ENCODE measurements at regions not wholly inside any gene's neighbourhood (a gene's known extent, or its start where the extent isn't known, plus 50 kb on each side); places are given as distances from the start of the nearest gene placed in this dataset.
"Not testable (repeated sequence)": the region's sequence is repeated elsewhere in the genome, so short reads cannot be mapped to it uniquely, and the experiment has no call there.

DNA sequence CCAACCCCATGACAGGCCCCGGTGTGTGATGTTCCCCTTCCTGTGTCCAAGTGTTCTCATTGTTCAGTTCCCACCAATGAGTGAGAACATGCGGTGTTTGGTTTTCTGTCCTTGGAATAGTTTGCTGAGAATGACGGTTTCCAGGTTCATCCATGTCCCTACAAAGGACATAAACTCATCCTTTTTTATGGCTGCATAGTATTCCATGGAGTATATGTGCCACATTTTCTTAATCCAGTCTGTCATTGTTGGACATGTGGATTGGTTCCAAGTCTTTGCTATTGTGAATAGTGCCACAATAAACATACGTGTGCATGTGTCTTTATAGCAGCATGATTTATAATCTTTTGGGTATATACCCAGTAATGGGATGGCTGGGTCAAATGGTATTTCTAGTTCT, 293.1 kb downstream of the GATA3 start:
- H3K9me3 Mint-ChIP-seq; H3K4me3 Mint-ChIP-seq; H3K4me1 Mint-ChIP-seq (ENCODE audit: low read depth); intact Hi-C loops (cut with micrococcal nuclease); H3K36me3 Mint-ChIP-seq (ENCODE audit: low read depth); H3K27me3 Mint-ChIP-seq; H3K27ac Mint-ChIP-seq: not testable (repeated sequence)

DNA sequence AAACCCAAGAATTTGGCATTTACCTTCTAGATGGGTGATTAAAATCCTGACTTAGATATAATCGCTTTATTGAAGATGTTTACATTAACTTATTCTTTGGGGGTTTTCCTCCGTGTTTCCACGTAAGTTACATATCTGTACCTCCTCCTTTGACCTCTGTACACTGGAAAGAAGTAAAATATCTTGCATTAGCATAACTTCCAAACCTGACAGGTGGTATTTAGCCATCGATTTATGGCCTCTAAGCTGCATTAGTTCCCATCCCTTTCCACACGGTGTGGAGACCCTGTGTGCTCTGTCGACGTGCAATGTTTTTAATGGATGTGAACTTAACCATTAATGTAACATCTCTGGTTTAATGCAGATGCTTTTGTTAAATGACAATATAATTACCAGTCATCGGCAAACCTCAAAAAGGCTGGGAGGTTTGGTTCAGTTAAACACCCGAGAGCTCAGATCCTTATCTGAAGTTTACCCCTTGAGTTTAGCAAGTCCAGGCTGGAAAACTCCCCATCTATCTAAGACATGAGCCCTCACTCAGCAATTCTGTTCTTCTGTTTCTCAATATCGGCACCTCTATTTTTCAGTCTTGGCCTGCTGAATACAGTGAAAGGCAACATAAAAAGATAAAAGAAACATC, 295.2 kb downstream of the GATA3 start:
- Mint-ChIP-seq H3K36me3 (ENCODE audit: low read depth) (no peaks in the 10 kb centered on the region), H3K4me3 (no peak overlapping the region)

DNA sequence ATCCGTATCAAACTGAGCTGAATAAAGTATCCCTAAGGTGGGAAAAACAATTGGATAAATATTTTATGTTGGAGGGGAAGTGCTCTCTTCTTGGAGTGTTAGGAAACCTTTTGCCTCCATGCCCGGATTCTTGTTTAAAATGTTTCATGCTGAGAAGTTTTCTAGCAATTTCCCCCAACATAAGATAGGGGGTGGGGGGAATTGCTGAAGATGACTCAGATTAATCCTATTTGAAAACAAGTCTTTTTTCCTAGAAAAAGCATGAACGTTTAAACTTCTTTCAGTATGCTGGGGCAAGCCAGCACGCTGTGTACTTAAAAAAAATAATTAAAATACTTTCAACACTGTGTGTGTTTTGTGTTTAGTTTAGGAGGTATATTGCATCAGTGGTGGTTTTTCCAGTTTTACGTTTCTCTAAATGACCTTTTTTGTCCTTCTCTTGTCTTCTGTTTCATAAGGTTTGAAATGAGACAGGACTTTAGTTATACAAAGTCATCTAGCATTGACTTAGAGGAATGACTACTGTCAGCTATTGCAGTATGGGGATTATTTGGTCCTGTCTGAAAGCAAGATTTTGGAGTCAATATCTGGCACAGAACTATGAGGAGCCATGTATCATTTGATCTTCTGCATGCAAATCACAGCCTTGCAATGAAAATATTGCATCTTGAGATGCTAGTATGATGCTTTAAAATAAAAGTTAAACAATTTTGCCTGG, 295.9 kb downstream of the GATA3 start:
- H3K36me3 Mint-ChIP-seq (ENCODE audit: low read depth) = no peaks in the 10 kb centered on the region
- no peak overlapping the region for H3K27ac Mint-ChIP-seq
- H3K9me3 Mint-ChIP-seq = no peaks in the 10 kb centered on the region
- intact Hi-C loops (cut with micrococcal nuclease) = no loop called here
- H3K4me3 Mint-ChIP-seq = no peak overlapping the region
- peaks cover 2% of the 10 kb centered on the region for H3K27me3 Mint-ChIP-seq
- H3K4me1 Mint-ChIP-seq (ENCODE audit: low read depth) = no peaks in the 10 kb centered on the region

More for the DNA sequence above, 295.2 kb downstream of the GATA3 start:
- intact Hi-C loops (cut with micrococcal nuclease) = no loop called here
- peaks cover 2% of the 10 kb centered on the region for H3K27me3 Mint-ChIP-seq
- H3K9me3 Mint-ChIP-seq = no peaks in the 10 kb centered on the region
- H3K4me1 Mint-ChIP-seq (ENCODE audit: low read depth) = no peaks in the 10 kb centered on the region
- H3K27ac Mint-ChIP-seq = no peak overlapping the region

DNA sequence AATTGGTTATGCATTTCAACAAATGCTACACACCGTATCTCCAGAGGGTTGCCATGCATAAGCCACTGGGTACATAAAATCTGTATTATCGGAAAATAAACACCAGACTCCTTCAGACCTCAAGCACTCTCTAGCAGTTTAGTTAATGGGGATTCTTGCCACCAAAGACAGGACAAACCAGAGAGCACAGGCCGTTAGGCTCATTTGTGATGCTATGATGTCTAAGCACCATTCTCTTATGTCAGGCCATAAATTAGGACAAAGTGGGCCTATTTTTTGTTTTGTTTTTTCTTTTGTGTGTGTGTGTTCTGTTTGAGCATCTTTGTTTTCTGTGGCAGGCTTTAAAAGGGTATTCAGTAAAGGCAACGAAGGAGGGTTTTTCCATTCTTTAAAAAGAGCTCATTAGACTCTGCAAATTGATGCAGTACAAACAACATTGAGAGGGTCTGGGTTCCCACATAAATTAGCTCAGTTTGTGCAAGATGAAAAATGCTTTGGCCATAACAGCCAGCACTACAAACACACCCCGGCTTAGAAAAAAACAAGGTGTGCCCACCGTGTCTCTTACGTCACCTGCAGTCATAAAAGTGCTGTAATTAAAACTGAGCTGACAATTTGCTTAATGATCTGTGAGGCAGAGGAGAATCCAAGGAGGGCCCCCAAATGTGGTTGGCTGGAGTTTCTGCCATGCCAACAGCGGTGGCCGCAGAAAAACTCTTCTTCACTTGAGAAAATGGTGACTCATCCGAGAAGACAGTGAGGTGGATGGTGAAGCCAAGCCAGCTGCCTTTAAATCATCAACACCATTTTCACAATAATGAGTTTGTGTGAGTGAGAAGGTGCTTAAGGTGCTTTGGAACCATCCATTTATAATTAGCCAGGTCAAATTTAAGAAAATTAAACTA, 297.9 kb downstream of the GATA3 start:
- no peaks in the 10 kb centered on the region for H3K4me1 Mint-ChIP-seq (ENCODE audit: low read depth)
- intact Hi-C loops (cut with micrococcal nuclease) = no loop called here
- H3K27me3 Mint-ChIP-seq = peaks cover 2% of the 10 kb centered on the region
- no peak overlapping the region for H3K27ac Mint-ChIP-seq
- H3K9me3 Mint-ChIP-seq = no peaks in the 10 kb centered on the region
- H3K4me3 Mint-ChIP-seq = no peak overlapping the region
- H3K36me3 Mint-ChIP-seq (ENCODE audit: low read depth) = no peaks in the 10 kb centered on the region

DNA sequence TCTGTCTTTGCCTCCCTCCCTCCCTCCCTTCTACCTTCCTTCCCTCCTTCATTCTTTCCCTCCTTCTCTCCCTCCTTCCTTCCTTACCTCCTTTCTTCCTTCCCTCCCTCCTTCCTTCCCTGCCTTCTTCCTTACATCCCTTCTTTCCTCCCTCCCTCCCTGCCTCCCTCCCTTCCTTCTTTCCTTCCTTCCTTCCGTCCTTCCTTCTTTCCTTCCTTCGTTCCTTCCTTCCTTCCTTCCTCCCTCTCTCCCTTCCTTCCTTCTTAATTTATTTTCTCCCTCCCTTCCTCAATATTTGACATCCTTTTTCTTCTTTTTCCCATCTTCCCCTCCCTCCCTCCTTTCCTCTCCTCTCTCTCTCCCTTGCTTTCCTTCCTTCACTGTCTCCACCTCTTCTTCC, 301.8 kb downstream of the GATA3 start:
- Mint-ChIP-seq H3K27ac (no peak overlapping the region), H3K36me3 (ENCODE audit: low read depth) (no peaks in the 10 kb centered on the region), H3K27me3 (peaks cover 2% of the 10 kb centered on the region), H3K9me3 (no peaks in the 10 kb centered on the region), H3K4me3 (no peak overlapping the region), H3K4me1 (ENCODE audit: low read depth) (no peaks in the 10 kb centered on the region)
- intact Hi-C loops (cut with micrococcal nuclease) = no loop called here

DNA sequence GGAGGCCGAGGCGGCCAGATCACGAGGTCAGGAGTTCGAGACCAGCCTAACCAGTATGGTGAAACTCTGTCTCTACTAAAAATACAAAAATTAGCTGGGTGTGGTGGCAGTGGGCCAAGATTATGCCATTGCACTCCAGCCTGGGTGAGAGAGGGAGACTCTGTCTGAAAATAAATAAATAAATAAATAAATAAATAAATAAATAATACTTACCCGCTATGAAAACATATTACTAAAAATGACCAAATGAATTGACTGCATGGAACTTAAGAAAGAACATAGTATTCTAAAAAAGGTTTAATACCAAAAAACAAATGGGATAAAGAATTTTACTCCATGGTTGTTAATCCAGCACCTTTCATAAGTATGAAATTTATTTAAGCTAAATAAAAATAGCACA, 305.0 kb downstream of the GATA3 start:
- H3K4me3 Mint-ChIP-seq = no peak overlapping the region
- no peaks in the 10 kb centered on the region for H3K36me3 Mint-ChIP-seq (ENCODE audit: low read depth)
- no peak overlapping the region for H3K27ac Mint-ChIP-seq
- H3K27me3 Mint-ChIP-seq = peaks cover 2% of the 10 kb centered on the region
- H3K9me3 Mint-ChIP-seq = no peaks in the 10 kb centered on the region
- no peaks in the 10 kb centered on the region for H3K4me1 Mint-ChIP-seq (ENCODE audit: low read depth)
- intact Hi-C loops (cut with micrococcal nuclease) = no loop called here

DNA sequence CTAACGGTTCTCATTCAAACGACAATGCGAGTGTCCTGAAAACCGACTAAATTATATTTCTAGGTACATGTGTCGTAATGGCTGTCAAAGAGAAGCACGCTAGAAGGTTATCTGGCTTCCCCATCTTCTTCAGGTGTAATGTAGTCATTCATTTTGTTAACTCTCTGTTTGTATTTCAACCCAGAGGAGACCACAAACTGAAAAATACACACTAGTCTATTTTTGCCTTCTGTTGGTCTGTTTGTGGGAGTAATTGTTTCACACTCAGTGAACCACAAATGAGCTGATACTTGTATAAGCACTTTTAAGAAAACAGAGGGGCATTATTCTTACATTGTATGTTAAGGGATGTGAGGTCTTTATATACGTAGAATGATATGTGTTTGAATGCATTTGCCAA, 305.9 kb downstream of the GATA3 start:
- Mint-ChIP-seq H3K27me3 (peaks cover 2% of the 10 kb centered on the region), H3K36me3 (ENCODE audit: low read depth) (no peaks in the 10 kb centered on the region), H3K9me3 (no peaks in the 10 kb centered on the region), H3K27ac (no peak overlapping the region), H3K4me1 (ENCODE audit: low read depth) (no peaks in the 10 kb centered on the region), H3K4me3 (no peak overlapping the region)
- intact Hi-C loops (cut with micrococcal nuclease) = no loop called here

DNA sequence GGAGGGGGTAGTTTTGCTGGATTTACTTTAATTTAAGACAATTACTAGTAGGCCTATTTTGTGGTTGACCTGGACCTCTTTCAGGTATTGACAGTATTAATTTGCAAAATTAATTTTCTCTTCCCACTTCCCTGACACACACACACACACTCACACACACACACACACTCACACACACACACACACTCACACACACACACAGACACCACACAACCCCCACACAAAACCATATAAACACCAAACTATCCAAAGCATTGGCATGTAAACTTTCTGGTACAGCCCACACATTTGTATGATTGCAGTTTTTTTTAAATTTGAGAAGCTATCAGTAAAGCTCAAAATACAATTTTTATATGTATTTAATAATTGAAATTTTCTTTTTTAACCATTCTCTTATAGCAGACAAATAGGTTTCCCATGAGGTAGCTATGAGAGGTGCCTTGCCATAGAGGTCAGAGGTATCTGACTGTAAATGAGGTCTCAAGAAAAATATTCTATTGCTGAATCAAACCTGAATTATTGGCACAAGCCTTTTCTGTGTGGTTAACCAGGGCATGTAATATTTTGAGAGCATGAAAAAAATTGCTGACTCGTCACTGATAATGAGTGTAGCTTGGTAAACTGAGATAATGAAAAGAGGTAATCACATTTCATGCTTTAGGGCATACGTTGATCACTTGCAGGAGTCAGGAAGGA, 306.5 kb downstream of the GATA3 start:
- H3K27me3 Mint-ChIP-seq = peaks cover 2% of the 10 kb centered on the region
- H3K27ac Mint-ChIP-seq = no peak overlapping the region
- no peaks in the 10 kb centered on the region for H3K4me1 Mint-ChIP-seq (ENCODE audit: low read depth)
- H3K9me3 Mint-ChIP-seq = no peaks in the 10 kb centered on the region
- no peak overlapping the region for H3K4me3 Mint-ChIP-seq
- no peaks in the 10 kb centered on the region for H3K36me3 Mint-ChIP-seq (ENCODE audit: low read depth)
- intact Hi-C loops (cut with micrococcal nuclease) = no loop called here

DNA sequence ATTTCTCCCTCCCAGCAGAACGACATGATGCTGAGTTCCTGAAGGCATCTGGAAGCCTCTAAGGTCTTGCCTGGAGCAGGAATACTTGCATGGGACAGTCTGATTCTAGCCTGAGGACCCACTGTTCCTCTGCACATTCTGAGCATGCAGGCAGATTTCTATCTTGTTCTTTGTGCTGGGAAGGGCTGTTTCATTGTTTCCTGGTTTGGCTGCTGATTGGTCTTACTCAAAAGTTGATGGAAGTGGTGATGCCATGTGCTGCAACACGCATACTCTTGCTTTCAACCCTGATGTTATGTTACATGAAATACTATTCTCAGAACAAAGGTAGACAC, 307.0 kb downstream of the GATA3 start:
- Mint-ChIP-seq H3K27ac (no peak overlapping the region), H3K4me3 (no peak overlapping the region), H3K27me3 (peaks cover 1% of the 10 kb centered on the region), H3K4me1 (ENCODE audit: low read depth) (no peaks in the 10 kb centered on the region), H3K9me3 (no peaks in the 10 kb centered on the region), H3K36me3 (ENCODE audit: low read depth) (no peaks in the 10 kb centered on the region)
- intact Hi-C loops (cut with micrococcal nuclease) = no loop called here

DNA sequence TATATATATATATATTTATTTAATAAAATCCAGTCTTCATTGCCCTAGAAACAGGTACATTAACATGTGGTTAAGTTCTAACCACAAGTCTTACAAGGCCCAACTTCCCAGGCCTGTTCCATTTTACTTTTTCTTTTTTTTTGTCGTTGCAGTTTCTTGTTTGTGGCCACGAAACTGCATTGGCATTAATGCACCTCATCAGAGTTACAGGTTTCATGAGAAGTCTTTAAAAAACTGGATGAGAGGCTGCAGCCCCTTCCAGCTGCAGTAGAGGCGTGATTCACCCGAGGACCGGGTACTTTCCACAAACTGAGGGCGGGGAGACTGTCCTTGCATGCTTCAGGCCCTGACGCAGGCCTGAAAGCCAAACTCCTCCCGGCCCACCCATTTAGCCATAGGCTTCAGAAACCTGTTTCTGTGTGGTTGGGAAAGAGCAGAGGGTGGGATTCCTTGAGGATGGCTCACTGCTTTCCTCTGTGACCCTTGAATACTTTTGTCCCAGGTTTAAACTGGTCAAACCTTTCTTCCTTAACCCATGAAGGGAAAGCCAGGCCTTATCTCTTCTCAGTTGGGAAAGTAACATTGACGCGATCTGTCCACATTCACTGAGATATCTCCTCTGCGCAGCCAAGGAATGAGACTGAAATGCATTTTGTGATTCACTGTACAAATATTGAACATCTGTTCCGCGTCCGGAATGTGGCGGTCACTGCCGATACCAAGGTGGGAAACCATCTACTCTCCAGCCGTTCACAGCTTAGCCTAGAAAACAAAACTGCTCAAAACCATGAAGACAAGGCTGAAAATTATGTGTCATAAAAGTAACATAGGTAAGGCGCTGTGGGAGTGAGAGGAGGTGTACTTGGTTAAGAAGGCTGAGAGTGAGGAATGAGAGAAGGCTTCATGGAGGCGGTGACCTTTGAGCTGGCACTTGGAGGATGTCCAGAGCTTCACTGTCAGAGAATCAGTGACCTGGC, 311.7 kb downstream of the GATA3 start:
- intact Hi-C loops (cut with micrococcal nuclease) = no loop called here
- no peaks in the 10 kb centered on the region for H3K27me3 Mint-ChIP-seq
- H3K36me3 Mint-ChIP-seq (ENCODE audit: low read depth) = no peaks in the 10 kb centered on the region
- no peak overlapping the region for H3K4me3 Mint-ChIP-seq
- H3K27ac Mint-ChIP-seq = no peak overlapping the region
- no peaks in the 10 kb centered on the region for H3K4me1 Mint-ChIP-seq (ENCODE audit: low read depth)
- no peaks in the 10 kb centered on the region for H3K9me3 Mint-ChIP-seq

DNA sequence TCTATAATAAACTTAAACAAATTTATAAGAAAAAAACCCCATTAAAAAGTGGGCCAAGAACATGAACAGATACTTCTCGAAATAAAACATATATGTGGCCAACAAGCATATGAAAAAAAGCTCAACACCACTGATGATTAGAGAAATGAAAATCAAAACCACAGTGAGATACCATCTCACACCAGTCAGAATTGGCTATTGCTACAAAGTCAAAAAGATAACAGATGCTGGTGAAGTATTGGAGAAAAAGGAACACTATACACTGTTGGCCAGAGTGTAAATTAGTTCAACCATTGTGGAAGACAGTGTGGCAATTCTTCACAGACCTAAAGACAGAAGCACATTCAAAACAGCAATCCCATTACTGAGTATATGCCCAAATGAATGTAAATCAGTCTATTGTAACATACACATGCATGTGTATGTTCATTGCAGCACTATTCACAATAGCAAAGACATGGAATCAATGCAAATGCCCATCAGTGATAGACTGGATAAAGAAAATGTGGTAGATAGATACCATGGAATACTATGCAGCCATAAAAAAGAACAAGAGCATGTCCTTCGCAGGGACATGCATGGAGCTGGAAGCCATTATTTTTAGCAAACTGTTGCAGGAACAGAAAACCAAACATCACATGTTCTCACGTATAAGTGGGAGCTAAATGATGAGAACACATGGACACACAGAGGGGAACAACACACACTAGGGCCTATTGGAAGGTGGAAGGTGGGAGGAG, 313.4 kb downstream of the GATA3 start:
- not testable (repeated sequence) for H3K4me1 Mint-ChIP-seq (ENCODE audit: low read depth)

DNA sequence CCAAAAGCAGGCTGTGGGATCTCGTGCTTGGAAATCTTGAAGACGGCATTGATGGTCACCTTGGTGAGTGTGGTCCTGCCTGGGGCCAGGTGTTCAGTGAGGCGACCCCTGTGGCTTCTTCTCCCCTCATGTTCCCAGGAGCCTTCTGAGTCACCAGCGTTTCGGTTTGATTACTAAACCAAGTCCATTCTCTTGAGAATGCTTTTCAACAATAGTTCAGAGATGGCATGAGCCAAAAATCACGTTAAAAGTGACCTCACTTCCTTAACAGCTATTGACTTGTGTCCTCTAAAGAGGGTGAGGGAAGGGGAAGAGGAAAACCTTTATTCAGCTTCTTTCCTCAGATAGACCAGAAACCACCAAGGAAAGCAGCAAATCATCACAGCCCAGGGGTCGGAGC, 315.2 kb downstream of the GATA3 start:
- intact Hi-C loops (cut with micrococcal nuclease) = no loop called here
- no peaks in the 10 kb centered on the region for H3K9me3 Mint-ChIP-seq
- no peaks in the 10 kb centered on the region for H3K36me3 Mint-ChIP-seq (ENCODE audit: low read depth)
- no peaks in the 10 kb centered on the region for H3K27me3 Mint-ChIP-seq
- no peak overlapping the region for H3K27ac Mint-ChIP-seq
- no peak overlapping the region for H3K4me3 Mint-ChIP-seq
- H3K4me1 Mint-ChIP-seq (ENCODE audit: low read depth) = no peaks in the 10 kb centered on the region

More for the DNA sequence above, 313.4 kb downstream of the GATA3 start:
- H3K36me3 Mint-ChIP-seq (ENCODE audit: low read depth); intact Hi-C loops (cut with micrococcal nuclease); H3K4me3 Mint-ChIP-seq; H3K9me3 Mint-ChIP-seq; H3K27me3 Mint-ChIP-seq; H3K27ac Mint-ChIP-seq: not testable (repeated sequence)

DNA sequence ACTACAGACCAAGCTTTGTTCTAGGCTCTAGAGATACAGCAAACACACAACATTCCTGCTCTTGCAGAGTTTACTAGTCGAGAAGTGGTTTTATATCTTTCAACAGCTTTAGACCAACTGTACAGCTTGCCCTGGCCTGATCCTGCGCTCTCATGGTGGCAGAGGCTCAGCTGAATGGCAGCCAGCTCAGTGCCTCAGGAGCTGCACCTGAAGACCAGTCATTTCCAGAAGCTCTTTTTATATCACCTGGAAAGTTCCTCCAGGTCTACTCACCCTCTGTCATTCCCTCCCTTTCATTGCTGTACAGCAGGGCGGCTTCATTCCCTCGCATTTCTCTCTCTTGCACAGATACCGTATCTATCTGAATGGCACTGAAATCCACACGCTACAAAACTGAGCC, 319.8 kb downstream of the GATA3 start:
- Mint-ChIP-seq H3K4me1 (ENCODE audit: low read depth) (no peaks in the 10 kb centered on the region), H3K4me3 (no peak overlapping the region), H3K9me3 (no peaks in the 10 kb centered on the region), H3K27ac (no peak overlapping the region), H3K27me3 (no peaks in the 10 kb centered on the region), H3K36me3 (ENCODE audit: low read depth) (no peaks in the 10 kb centered on the region)
- intact Hi-C loops (cut with micrococcal nuclease) = no loop called here

Data from dendritic cell treated with granulocyte-macrophage colony-stimulating factor and Interleukin-4, amounts not matched to agents 40 ng/mL and 50 ng/mL, for 4 days (primary cell).